ENCODE measurements at regions not wholly inside any gene's neighbourhood (a gene's known extent, or its start where the extent isn't known, plus 50 kb on each side); places are given as distances from the start of the nearest gene placed in this dataset.

- no peak for TF ChIP-seq CTCF (IDR thresholded peaks at IDR 0.05; ENCODE audit: poor library complexity, severe bottlenecking)
- TF ChIP-seq EP300 (conservative IDR thresholded peaks at IDR 0.05; ENCODE audit: poor library complexity, severe bottlenecking), result no peak
- no peak for TF ChIP-seq POLR2AphosphoS5 (IDR thresholded peaks at IDR 0.05)
- TF ChIP-seq EZH2 (IDR thresholded peaks at IDR 0.05; ENCODE audit: borderline replicate concordance, insufficient read depth, low read length, poor library complexity, severe bottlenecking), result no peak
- no peak for TF ChIP-seq SMC3 (conservative IDR thresholded peaks at IDR 0.05; ENCODE audit: poor library complexity)
- no peak for TF ChIP-seq REST (IDR thresholded peaks at IDR 0.05; ENCODE audit: borderline replicate concordance)
Measured at GRCh38 chr1:30335389-30335996, 387.9 kb downstream of the MATN1 start.

Data from neural cell (in vitro differentiated cells).